H7 (cell line): ENCODE measurements at regions not wholly inside any gene's neighbourhood (a gene's known extent, or its start where the extent isn't known, plus 50 kb on each side); places are given as distances from the start of the nearest gene placed in this dataset.

ENCODE experiments used
- DNase-seq: peaks from one replicate; pipeline ENCODE4 v3.0.0; 2012
- H3K27me3 ChIP-seq: 2 replicates; pipeline ENCODE4 v1.6.0; 2011; ENCODE audit warnings: mild to moderate bottlenecking, low read length; ENCODE audit not compliant: control insufficient read depth, insufficient read depth
- H3K36me3 ChIP-seq: replicated peaks from 2 replicates; pipeline ENCODE4 v1.5.1; 2011; ENCODE audit warnings: low read length; ENCODE audit not compliant: control insufficient read depth, insufficient read depth
- H3K4me3 ChIP-seq: 2 replicates; pipeline ENCODE4 v1.5.1; 2011; ENCODE audit warnings: low read depth, mild to moderate bottlenecking, control low read depth, low read length, moderate library complexity; ENCODE audit not compliant: insufficient read depth

- no peaks in the 10 kb centered on the region for H3K36me3 ChIP-seq
- peaks cover 14% of the 10 kb centered on the region for H3K27me3 ChIP-seq
- H3K4me3 ChIP-seq, result no peak overlapping the region
- no peak for DNase-seq
These were observed 286.5 kb downstream of the ICOS start for GRCh38 chr2:204223046-204223445.

GRCh38 chr2:204223544-204223943, 287.0 kb downstream of the ICOS start:
- H3K4me3 ChIP-seq, result no peak overlapping the region
- peaks cover 14% of the 10 kb centered on the region for H3K27me3 ChIP-seq
- H3K36me3 ChIP-seq, result no peaks in the 10 kb centered on the region
- no peak for DNase-seq

GRCh38 chr2:204225671-204226073, 289.1 kb downstream of the ICOS start:
- H3K4me3 ChIP-seq, result no peak overlapping the region
- DNase-seq, result no peak
- H3K27me3 ChIP-seq, result peaks cover 21% of the 10 kb centered on the region
- H3K36me3 ChIP-seq, result no peaks in the 10 kb centered on the region

GRCh38 chr2:204226305-204226880, 289.8 kb downstream of the ICOS start:
- Histone ChIP-seq H3K27me3 (peaks cover 21% of the 10 kb centered on the region), H3K4me3 (no peak overlapping the region), H3K36me3 (no peaks in the 10 kb centered on the region)
- DNase-seq, result no peak

GRCh38 chr2:204228169-204228886, 291.8 kb downstream of the ICOS start:
- H3K4me3 ChIP-seq, result no peak overlapping the region
- no peaks in the 10 kb centered on the region for H3K36me3 ChIP-seq
- peak; percentile 36 for DNase-seq
- H3K27me3 ChIP-seq, result peaks cover 21% of the 10 kb centered on the region

- Histone ChIP-seq H3K27me3 (peaks cover 5% of the 10 kb centered on the region), H3K4me3 (no peak overlapping the region), H3K36me3 (no peaks in the 10 kb centered on the region)
- no peak for DNase-seq
These were observed 297.7 kb downstream of the ICOS start for GRCh38 chr2:204234248-204234647.

GRCh38 chr2:204234879-204235278, 298.3 kb downstream of the ICOS start:
- Histone ChIP-seq H3K4me3 (no peak overlapping the region), H3K27me3 (peaks cover 5% of the 10 kb centered on the region), H3K36me3 (no peaks in the 10 kb centered on the region)
- DNase-seq, result no peak

- Histone ChIP-seq H3K27me3 (no peaks in the 10 kb centered on the region), H3K4me3 (no peak overlapping the region), H3K36me3 (no peaks in the 10 kb centered on the region)
- no peak for DNase-seq
These were observed 300.9 kb downstream of the ICOS start for GRCh38 chr2:204237416-204237815.

GRCh38 chr2:204239411-204240165, 303.0 kb downstream of the ICOS start:
- no peak overlapping the region for H3K4me3 ChIP-seq
- no peaks in the 10 kb centered on the region for H3K36me3 ChIP-seq
- DNase-seq, result no peak
- no peaks in the 10 kb centered on the region for H3K27me3 ChIP-seq

GRCh38 chr2:204240961-204241360, 304.3 kb upstream of the PARD3B start:
- Histone ChIP-seq H3K36me3 (no peaks in the 10 kb centered on the region), H3K4me3 (no peak overlapping the region), H3K27me3 (no peaks in the 10 kb centered on the region)
- DNase-seq, result no peak

GRCh38 chr2:204249437-204249836, 295.8 kb upstream of the PARD3B start:
- no peak for DNase-seq
- H3K27me3 ChIP-seq, result peaks cover 2% of the 10 kb centered on the region; the same call in 1 of the 2 replicates
- no peaks in the 10 kb centered on the region for H3K36me3 ChIP-seq

GRCh38 chr2:204250692-204251091, 294.6 kb upstream of the PARD3B start:
- DNase-seq, result no peak
- peaks cover 2% of the 10 kb centered on the region; the same call in 1 of the 2 replicates for H3K27me3 ChIP-seq
- no peaks in the 10 kb centered on the region for H3K36me3 ChIP-seq
- H3K4me3 ChIP-seq, result no peak overlapping the region

More at GRCh38 chr2:204249437-204249836, 295.8 kb upstream of the PARD3B start:
- H3K4me3 ChIP-seq, result no peak overlapping the region

GRCh38 chr2:204251158-204251997, 293.9 kb upstream of the PARD3B start:
- H3K36me3 ChIP-seq, result no peaks in the 10 kb centered on the region
- no peak for DNase-seq
- H3K27me3 ChIP-seq, result peaks cover 2% of the 10 kb centered on the region; the same call in 1 of the 2 replicates
- no peak overlapping the region for H3K4me3 ChIP-seq

- no peak for DNase-seq
- Histone ChIP-seq H3K27me3 (peaks cover 2% of the 10 kb centered on the region; the same call in 1 of the 2 replicates), H3K36me3 (no peaks in the 10 kb centered on the region), H3K4me3 (no peak overlapping the region)
These were observed 293.3 kb upstream of the PARD3B start for GRCh38 chr2:204251998-204252376.
